GM10266 (cell line): ENCODE measurements at regions not wholly inside any gene's neighbourhood (a gene's known extent, or its start where the extent isn't known, plus 50 kb on each side); places are given as distances from the start of the nearest gene placed in this dataset.

Experiments
- DNase-seq: peaks from one replicate; pipeline ENCODE4 v3.0.0; 2012; ENCODE audit errors: extremely low spot score
- TF ChIP-seq, protein P1 (sequence below): IDR thresholded peaks from 2 replicates; pipeline ENCODE4 v1.5.1; 2012; ENCODE audit warnings: mild to moderate bottlenecking, low read depth; ENCODE audit not compliant: control insufficient read depth, insufficient read depth; ENCODE audit errors: missing control alignments

DNA sequence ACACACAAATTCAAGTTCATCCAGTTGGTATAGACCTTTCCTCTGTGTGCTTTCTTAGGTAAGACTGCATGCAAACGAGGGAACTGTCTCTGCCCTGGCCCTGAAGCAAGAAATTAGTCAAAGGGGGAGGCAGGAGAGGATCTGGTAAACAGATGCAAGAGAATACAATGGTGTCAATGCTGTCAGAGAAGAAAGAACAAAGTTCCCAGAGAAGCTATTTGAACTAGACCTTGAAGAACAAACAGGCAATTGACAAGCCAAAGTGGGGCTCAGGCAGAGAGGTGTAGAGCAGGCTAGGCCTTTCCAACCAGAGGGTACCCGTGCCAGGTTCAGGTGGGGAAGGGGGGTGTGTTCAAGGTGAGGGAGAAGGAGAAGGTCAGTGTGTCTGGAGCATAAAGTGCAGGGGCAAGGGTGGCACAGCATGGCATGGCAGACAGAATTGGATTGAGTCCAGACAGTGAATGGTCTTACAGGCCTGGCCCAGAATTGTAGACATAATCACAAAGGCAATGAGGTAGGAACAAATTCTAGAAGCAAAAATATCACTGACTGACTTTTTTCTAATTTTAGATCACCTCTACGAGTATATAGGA, 95.0 kb upstream of the STARD13 start:
- TF ChIP-seq, protein P1, sequence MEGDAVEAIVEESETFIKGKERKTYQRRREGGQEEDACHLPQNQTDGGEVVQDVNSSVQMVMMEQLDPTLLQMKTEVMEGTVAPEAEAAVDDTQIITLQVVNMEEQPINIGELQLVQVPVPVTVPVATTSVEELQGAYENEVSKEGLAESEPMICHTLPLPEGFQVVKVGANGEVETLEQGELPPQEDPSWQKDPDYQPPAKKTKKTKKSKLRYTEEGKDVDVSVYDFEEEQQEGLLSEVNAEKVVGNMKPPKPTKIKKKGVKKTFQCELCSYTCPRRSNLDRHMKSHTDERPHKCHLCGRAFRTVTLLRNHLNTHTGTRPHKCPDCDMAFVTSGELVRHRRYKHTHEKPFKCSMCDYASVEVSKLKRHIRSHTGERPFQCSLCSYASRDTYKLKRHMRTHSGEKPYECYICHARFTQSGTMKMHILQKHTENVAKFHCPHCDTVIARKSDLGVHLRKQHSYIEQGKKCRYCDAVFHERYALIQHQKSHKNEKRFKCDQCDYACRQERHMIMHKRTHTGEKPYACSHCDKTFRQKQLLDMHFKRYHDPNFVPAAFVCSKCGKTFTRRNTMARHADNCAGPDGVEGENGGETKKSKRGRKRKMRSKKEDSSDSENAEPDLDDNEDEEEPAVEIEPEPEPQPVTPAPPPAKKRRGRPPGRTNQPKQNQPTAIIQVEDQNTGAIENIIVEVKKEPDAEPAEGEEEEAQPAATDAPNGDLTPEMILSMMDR, result no peak
- no peak for DNase-seq

DNA sequence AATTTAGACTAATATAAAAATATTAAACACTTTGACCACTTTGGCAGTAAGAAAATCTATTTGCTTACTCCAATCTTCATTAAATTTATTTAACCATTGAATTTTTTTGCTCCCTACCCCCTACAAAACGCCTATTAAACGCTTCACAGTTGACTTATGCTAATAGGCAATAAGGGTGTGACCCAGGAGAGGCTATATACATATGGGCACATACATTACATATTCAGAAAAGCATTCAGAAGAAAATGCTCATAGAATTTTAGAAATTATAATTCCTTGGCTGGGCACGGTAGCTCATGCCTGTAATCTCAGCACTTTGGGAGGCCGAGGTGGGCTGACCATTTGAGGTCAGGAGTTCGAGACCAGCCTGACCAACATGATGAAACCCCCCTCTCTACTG, 95.6 kb upstream of the STARD13 start:
- DNase-seq, result no peak
- TF ChIP-seq, protein P1, result no peak

DNA sequence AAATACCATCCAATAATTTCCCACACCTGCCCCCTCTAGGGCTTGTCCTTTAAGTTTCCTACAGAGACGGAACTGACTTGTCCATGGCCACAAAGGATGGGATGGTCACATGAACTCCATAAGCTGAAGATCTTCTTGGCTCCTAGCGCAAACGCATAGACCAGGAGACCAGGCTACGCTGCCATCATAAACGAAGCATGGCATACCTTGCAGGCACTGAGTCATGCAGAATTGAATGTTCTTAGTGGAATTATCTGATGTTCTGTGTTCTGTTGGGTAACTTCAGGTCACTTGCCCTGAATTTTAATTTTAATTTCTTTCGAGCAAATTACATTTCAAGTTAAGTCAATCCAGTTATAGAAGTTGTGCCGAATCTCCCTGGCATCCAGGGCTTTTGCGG, 96.4 kb upstream of the STARD13 start:
- DNase-seq, result no peak
- TF ChIP-seq, protein P1, result no peak

DNA sequence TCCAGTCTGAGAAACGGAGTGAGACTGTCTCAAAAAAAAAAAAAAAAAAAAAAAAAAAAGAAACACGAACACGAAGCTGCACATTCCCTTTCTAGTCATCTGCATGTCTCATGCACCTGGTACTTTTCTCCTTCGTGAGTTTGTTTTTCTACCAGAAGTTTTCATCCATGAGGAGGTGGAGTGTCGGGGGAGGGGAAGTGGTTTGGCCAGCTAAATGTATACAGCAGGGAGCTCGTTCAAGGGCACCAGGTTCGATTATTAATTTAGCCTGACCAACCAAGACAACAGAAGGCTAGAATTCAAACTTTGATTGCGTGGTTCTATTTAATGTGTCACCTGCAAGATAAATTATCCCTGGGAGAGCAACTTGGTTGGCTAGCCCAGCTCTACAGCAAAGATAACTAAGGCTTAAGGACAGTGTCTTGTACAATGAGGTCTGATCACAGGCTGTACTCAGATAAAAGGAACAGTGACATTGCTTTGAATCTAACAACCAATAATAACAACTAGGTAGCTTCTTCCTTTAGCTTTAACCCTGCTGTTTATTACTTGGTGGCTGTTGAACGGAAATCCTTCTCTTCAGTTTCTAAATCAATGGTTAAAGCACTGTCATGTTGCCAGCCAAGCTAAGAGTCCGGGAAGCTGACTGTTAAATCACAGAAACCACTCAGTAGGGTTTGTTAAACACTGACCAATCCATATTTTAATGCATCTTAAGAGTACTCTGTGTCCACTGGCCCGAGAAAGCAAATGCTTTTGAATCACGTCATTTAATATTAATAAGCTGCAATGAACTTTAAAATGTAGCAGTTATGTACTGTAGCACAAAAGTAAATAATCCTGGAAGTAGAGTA, 98.4 kb upstream of the STARD13 start:
- no peak for DNase-seq
- TF ChIP-seq, protein P1, result no peak

DNA sequence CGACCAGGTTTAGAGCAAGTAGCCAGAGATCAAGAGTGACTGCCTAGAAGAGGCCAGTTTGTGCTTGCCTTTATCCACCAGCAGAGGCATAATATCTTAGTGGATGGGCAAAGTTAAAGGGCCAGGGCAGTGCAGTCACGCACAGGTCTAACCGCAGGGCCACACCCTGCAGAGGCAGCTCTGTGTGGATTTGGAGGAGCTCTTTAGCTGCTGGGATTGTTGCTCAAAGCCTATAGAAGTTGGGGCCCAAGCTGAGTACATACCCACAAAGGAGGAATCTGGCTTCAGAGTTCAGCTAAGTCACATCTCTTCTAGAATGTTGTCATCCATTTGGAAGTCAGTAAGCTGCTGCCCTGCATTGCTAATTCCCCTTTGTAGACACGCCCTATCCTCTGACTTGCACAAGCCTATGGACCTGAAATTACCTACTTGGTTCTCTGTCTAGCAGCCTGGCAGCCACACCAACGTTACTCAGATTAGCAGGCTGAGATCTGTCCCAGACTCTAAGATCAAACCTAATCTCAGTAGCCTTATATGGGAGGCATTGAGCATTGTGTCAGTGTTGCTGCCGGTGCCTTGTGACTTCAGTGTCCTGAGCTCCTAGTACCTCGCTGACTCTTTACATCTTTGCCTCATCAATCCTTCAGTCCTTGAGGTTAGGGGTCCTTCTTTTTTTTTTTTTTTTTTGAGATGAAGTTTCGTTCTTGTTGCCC, 102.9 kb upstream of the STARD13 start:
- DNase-seq, result no peak
- TF ChIP-seq, protein P1, result no peak

DNA sequence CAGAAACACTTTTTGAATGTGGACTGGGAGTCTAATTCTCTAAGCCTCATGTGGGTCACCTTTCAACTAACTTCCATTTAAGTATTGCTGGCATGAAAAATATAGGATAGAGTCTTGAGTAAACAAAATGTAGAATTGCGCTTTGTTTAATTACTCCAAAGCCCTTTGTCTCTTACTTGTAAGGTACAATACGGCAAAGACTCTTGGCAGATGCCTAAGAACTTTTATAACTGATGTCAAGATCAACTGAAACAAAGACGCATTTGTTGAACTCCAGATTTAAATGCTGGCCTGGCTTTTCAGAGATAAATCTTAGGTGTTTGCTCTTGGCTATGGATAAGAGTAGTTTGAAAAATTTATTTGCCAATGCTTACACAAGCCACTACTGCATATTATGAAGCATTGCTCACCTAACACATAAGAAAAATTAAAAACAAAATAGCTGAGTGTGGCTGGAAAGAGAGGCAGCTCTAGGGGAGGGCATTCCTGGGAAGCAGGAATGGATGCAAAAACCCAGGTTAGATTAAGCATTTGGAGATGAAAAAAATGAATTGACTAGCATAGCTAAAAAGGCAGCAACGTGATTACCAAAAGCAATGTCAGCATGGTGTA, 107.3 kb upstream of the STARD13 start:
- TF ChIP-seq, protein P1, result no peak

More for the DNA sequence above, 107.3 kb upstream of the STARD13 start:
- DNase-seq, result no peak
